SK-N-SH treated with all-trans-retinoic acid at 6 μM for 48 hours (cell line): ENCODE measurements at regions not wholly inside any gene's neighbourhood (a gene's known extent, or its start where the extent isn't known, plus 50 kb on each side); places are given as distances from the start of the nearest gene placed in this dataset.

Experiments used
- ATAC-seq: fragments of 200-7000 bp; cut with Tn5 transposase; 3 replicates; pipeline ENCODE4 v1.9.1; 2020; ENCODE audit warnings: mild to moderate bottlenecking, moderate library complexity
- ARNTL ChIP-seq: fragments of 450-650 bp; formaldehyde crosslinking; IDR thresholded peaks from 2 replicates; pipeline ENCODE4 v1.5.0; 2020; ENCODE audit warnings: low read depth, mild to moderate bottlenecking, moderate library complexity, borderline replicate concordance
- BACH2 ChIP-seq: fragments of 250-450 bp; sonication (Bioruptor Pico); IDR thresholded peaks from 2 replicates; pipeline ENCODE4 v1.9.0; 2021; ENCODE audit warnings: mild to moderate bottlenecking, borderline replicate concordance
- CSDC2 ChIP-seq: fragments of 250-450 bp; sonication (Bioruptor Pico); IDR thresholded peaks from 2 replicates; pipeline ENCODE4 v1.5.0; 2020; ENCODE audit warnings: mild to moderate bottlenecking, moderate library complexity
- ESRRG ChIP-seq: fragments of 250-450 bp; sonication (Bioruptor Pico); IDR thresholded peaks from 2 replicates; pipeline ENCODE4 v1.6.1; 2021; ENCODE audit warnings: mild to moderate bottlenecking
- GLIS3 ChIP-seq: fragments of 250-450 bp; sonication (Bioruptor Pico); IDR thresholded peaks from 2 replicates; pipeline ENCODE4 v1.5.0; 2020; ENCODE audit warnings: mild to moderate bottlenecking, moderate library complexity
- ISL1 ChIP-seq: fragments of 250-450 bp; sonication (Bioruptor Pico); IDR thresholded peaks from 2 replicates; pipeline ENCODE4 v2.1.2; 2022; ENCODE audit warnings: mild to moderate bottlenecking, moderate library complexity
- OSR1 ChIP-seq: fragments of 250-450 bp; sonication (Bioruptor Pico); IDR thresholded peaks from 2 replicates; pipeline ENCODE4 v1.8.0; 2022; ENCODE audit warnings: moderate library complexity, mild to moderate bottlenecking, inconsistent platforms
- PPARA ChIP-seq: fragments of 250-450 bp; sonication (Bioruptor Pico); IDR thresholded peaks from 2 replicates; pipeline ENCODE4 v1.5.0; 2020; ENCODE audit warnings: mild to moderate bottlenecking, borderline replicate concordance
- RARB ChIP-seq: fragments of 250-450 bp; sonication (Bioruptor Pico); IDR thresholded peaks from 2 replicates; pipeline ENCODE4 v1.8.0; 2021; ENCODE audit warnings: mild to moderate bottlenecking, moderate library complexity
- SNAI2 ChIP-seq: fragments of 250-450 bp; sonication (Bioruptor Pico); IDR thresholded peaks from 2 replicates; pipeline ENCODE4 v1.5.0; 2020; ENCODE audit warnings: mild to moderate bottlenecking, moderate library complexity
- TCF4 ChIP-seq: fragments of 250-450 bp; sonication (Bioruptor Pico); IDR thresholded peaks from 2 replicates; pipeline ENCODE4 v1.8.0; 2021; ENCODE audit warnings: mild to moderate bottlenecking, moderate library complexity, borderline replicate concordance
- TOX ChIP-seq: fragments of 250-450 bp; sonication (Bioruptor Pico); IDR thresholded peaks from 2 replicates; pipeline ENCODE4 v1.8.0; 2021; ENCODE audit warnings: mild to moderate bottlenecking, moderate library complexity, borderline replicate concordance
- ZC3H10 ChIP-seq: fragments of 250-450 bp; sonication (Bioruptor Pico); IDR thresholded peaks from 2 replicates; pipeline ENCODE4 v1.5.1; 2021; ENCODE audit warnings: mild to moderate bottlenecking, moderate library complexity
- ZFP3 ChIP-seq: fragments of 250-450 bp; sonication (Bioruptor Pico); IDR thresholded peaks from 2 replicates; pipeline ENCODE4 v1.5.0; 2020; ENCODE audit warnings: mild to moderate bottlenecking, moderate library complexity
- ZFP30 ChIP-seq: fragments of 450-650 bp; formaldehyde crosslinking; IDR thresholded peaks from 2 replicates; pipeline ENCODE4 v1.5.0; 2022; ENCODE audit warnings: mild to moderate bottlenecking, moderate library complexity
- ZNF565 ChIP-seq: fragments of 450-650 bp; formaldehyde crosslinking; conservative IDR thresholded peaks from 2 replicates; pipeline ENCODE4 v1.5.0; 2020; ENCODE audit warnings: low read depth, mild to moderate bottlenecking, moderate library complexity
- ZNF70 ChIP-seq: fragments of 450-650 bp; formaldehyde crosslinking; IDR thresholded peaks from 2 replicates; pipeline ENCODE4 v1.5.0; 2020; ENCODE audit warnings: mild to moderate bottlenecking, moderate library complexity
- ZNF8 ChIP-seq: fragments of 450-650 bp; formaldehyde crosslinking; IDR thresholded peaks from 2 replicates; pipeline ENCODE4 v1.5.0; 2020; ENCODE audit warnings: mild to moderate bottlenecking, moderate library complexity
- TF ChIP-seq, protein P1 (sequence below): fragments of 250-450 bp; sonication (Bioruptor Pico); IDR thresholded peaks from 2 replicates; pipeline ENCODE4 v1.5.1; 2021; ENCODE audit warnings: mild to moderate bottlenecking, moderate library complexity
- TF ChIP-seq, protein P2 (sequence below): fragments of 250-450 bp; sonication (Bioruptor Pico); IDR thresholded peaks from 2 replicates; pipeline ENCODE4 v1.5.0; 2020; ENCODE audit warnings: mild to moderate bottlenecking, moderate library complexity
- TF ChIP-seq, protein P3 (sequence below): fragments of 250-450 bp; sonication (Bioruptor Pico); IDR thresholded peaks from 2 replicates; pipeline ENCODE4 v1.8.0; 2021; ENCODE audit warnings: low read depth, mild to moderate bottlenecking, moderate library complexity, borderline replicate concordance
- TF ChIP-seq, protein P4 (sequence below): fragments of 250-450 bp; sonication (Bioruptor Pico); IDR thresholded peaks from 2 replicates; pipeline ENCODE4 v1.8.0; 2020; ENCODE audit warnings: mild to moderate bottlenecking, moderate library complexity, borderline replicate concordance
- TF ChIP-seq, protein P5 (sequence below): fragments of 250-450 bp; sonication (Bioruptor Pico); IDR thresholded peaks from 2 replicates; pipeline ENCODE4 v1.5.1; 2020; ENCODE audit warnings: low read depth, mild to moderate bottlenecking, moderate library complexity

DNA sequence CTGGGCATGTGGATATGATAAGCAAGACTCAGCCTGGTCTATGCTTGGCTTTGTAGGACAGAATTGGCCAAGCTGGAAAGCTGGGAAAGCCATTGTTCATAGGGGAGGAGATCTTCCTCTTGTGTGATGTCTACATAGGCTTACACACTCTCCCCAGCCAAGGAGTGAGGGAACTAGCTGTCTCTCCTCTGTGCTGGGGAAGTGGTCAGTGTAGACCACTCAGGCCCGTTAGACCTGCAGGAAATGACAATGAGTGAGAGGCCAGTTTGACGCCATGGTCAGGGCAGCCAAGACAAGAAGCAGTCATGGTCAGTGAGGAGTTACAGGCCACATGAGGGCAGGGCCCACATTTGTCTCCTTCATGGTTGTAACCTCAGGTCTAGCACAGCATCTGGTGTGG is 159.1 kb upstream of the KL start:
- no peak for TF ChIP-seq RARB
- TF ChIP-seq, protein P1, sequence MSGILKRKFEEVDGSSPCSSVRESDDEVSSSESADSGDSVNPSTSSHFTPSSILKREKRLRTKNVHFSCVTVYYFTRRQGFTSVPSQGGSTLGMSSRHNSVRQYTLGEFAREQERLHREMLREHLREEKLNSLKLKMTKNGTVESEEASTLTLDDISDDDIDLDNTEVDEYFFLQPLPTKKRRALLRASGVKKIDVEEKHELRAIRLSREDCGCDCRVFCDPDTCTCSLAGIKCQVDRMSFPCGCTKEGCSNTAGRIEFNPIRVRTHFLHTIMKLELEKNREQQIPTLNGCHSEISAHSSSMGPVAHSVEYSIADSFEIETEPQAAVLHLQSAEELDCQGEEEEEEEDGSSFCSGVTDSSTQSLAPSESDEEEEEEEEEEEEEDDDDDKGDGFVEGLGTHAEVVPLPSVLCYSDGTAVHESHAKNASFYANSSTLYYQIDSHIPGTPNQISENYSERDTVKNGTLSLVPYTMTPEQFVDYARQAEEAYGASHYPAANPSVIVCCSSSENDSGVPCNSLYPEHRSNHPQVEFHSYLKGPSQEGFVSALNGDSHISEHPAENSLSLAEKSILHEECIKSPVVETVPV, result no peak
- TF ChIP-seq ISL1 (CRISPR knock-in tag), result no peak
- no peak for TF ChIP-seq ZFP30 (CRISPR knock-in tag)
- no peak for TF ChIP-seq SNAI2 (CRISPR knock-in tag)
- TF ChIP-seq, protein P2, sequence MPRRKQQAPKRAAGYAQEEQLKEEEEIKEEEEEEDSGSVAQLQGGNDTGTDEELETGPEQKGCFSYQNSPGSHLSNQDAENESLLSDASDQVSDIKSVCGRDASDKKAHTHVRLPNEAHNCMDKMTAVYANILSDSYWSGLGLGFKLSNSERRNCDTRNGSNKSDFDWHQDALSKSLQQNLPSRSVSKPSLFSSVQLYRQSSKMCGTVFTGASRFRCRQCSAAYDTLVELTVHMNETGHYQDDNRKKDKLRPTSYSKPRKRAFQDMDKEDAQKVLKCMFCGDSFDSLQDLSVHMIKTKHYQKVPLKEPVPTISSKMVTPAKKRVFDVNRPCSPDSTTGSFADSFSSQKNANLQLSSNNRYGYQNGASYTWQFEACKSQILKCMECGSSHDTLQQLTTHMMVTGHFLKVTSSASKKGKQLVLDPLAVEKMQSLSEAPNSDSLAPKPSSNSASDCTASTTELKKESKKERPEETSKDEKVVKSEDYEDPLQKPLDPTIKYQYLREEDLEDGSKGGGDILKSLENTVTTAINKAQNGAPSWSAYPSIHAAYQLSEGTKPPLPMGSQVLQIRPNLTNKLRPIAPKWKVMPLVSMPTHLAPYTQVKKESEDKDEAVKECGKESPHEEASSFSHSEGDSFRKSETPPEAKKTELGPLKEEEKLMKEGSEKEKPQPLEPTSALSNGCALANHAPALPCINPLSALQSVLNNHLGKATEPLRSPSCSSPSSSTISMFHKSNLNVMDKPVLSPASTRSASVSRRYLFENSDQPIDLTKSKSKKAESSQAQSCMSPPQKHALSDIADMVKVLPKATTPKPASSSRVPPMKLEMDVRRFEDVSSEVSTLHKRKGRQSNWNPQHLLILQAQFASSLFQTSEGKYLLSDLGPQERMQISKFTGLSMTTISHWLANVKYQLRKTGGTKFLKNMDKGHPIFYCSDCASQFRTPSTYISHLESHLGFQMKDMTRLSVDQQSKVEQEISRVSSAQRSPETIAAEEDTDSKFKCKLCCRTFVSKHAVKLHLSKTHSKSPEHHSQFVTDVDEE (CRISPR knock-in tag), result no peak
- TF ChIP-seq OSR1, result no peak
- no peak for TF ChIP-seq ZC3H10 (CRISPR knock-in tag)
- no peak for TF ChIP-seq PPARA
- no peak for TF ChIP-seq TCF4
- TF ChIP-seq ZFP3 (CRISPR knock-in tag), result no peak
- ATAC-seq, result no peak

DNA sequence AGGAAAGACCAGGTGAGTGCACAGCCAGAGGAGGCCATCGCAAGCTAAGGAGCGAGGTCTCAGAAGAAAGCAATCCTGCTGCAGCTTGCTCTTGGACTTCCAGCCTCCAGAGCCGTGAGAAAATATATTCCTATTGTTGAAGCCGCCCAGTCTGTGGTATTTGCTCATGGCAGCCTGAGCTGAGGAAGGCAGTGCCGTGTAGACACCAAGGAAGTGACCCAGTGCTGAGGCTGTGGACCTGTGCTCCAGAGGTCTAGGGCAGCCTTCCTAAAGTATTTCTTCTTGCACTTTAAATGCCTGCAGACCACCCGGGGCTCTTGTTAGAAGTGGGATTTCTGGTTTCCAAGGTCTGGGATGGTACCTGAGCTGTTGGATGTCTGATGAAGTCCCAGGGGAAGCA is 158.5 kb upstream of the KL start:
- TF ChIP-seq CSDC2 (CRISPR knock-in tag), result no peak
- no peak for TF ChIP-seq ARNTL (CRISPR knock-in tag)
- TF ChIP-seq ZNF70, result no peak
- no peak for TF ChIP-seq ZNF565 (CRISPR knock-in tag)
- TF ChIP-seq, protein P2 (CRISPR knock-in tag), result no peak
- no peak for TF ChIP-seq BACH2 (CRISPR knock-in tag)
- no peak for TF ChIP-seq GLIS3
- TF ChIP-seq, protein P3, sequence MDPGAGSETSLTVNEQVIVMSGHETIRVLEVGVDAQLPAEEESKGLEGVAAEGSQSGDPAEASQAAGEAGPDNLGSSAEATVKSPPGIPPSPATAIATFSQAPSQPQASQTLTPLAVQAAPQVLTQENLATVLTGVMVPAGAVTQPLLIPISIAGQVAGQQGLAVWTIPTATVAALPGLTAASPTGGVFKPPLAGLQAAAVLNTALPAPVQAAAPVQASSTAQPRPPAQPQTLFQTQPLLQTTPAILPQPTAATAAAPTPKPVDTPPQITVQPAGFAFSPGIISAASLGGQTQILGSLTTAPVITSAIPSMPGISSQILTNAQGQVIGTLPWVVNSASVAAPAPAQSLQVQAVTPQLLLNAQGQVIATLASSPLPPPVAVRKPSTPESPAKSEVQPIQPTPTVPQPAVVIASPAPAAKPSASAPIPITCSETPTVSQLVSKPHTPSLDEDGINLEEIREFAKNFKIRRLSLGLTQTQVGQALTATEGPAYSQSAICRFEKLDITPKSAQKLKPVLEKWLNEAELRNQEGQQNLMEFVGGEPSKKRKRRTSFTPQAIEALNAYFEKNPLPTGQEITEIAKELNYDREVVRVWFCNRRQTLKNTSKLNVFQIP (CRISPR knock-in tag), result no peak
- no peak for TF ChIP-seq OSR1
- TF ChIP-seq ISL1 (CRISPR knock-in tag), result no peak
- TF ChIP-seq ZFP3 (CRISPR knock-in tag), result no peak
- no peak for TF ChIP-seq ZNF8
- no peak for TF ChIP-seq TOX
- TF ChIP-seq ESRRG (CRISPR knock-in tag), result no peak
- TF ChIP-seq, protein P4, sequence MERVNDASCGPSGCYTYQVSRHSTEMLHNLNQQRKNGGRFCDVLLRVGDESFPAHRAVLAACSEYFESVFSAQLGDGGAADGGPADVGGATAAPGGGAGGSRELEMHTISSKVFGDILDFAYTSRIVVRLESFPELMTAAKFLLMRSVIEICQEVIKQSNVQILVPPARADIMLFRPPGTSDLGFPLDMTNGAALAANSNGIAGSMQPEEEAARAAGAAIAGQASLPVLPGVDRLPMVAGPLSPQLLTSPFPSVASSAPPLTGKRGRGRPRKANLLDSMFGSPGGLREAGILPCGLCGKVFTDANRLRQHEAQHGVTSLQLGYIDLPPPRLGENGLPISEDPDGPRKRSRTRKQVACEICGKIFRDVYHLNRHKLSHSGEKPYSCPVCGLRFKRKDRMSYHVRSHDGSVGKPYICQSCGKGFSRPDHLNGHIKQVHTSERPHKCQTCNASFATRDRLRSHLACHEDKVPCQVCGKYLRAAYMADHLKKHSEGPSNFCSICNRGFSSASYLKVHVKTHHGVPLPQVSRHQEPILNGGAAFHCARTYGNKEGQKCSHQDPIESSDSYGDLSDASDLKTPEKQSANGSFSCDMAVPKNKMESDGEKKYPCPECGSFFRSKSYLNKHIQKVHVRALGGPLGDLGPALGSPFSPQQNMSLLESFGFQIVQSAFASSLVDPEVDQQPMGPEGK (CRISPR knock-in tag), result no peak
- no peak for TF ChIP-seq ZFP30 (CRISPR knock-in tag)
- TF ChIP-seq, protein P5, sequence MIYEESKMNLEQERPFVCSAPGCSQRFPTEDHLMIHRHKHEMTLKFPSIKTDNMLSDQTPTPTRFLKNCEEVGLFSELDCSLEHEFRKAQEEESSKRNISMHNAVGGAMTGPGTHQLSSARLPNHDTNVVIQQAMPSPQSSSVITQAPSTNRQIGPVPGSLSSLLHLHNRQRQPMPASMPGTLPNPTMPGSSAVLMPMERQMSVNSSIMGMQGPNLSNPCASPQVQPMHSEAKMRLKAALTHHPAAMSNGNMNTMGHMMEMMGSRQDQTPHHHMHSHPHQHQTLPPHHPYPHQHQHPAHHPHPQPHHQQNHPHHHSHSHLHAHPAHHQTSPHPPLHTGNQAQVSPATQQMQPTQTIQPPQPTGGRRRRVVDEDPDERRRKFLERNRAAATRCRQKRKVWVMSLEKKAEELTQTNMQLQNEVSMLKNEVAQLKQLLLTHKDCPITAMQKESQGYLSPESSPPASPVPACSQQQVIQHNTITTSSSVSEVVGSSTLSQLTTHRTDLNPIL (CRISPR knock-in tag), result no peak
- no peak for TF ChIP-seq PPARA
- no peak for TF ChIP-seq SNAI2 (CRISPR knock-in tag)
- no peak for ATAC-seq
